OCI-LY3 (cell line): ENCODE measurements at regions not wholly inside any gene's neighbourhood (a gene's known extent, or its start where the extent isn't known, plus 50 kb on each side); places are given as distances from the start of the nearest gene placed in this dataset.

Experiments used
- EZH2phosphoT487 ChIP-seq: fragments of 200-600 bp; shearing (Covaris generic); IDR thresholded peaks from 2 replicates; pipeline ENCODE4 v1.6.1; 2018; ENCODE audit warnings: antibody characterized with exemption, mixed run types, low read depth
- TF ChIP-seq, protein P1 (sequence below): fragments of 200-600, 300-600 bp; sonication (generic); IDR thresholded peaks from 2 replicates; pipeline ENCODE4 v1.5.1; 2014; ENCODE audit warnings: antibody characterized with exemption, low read length, low read depth

DNA sequence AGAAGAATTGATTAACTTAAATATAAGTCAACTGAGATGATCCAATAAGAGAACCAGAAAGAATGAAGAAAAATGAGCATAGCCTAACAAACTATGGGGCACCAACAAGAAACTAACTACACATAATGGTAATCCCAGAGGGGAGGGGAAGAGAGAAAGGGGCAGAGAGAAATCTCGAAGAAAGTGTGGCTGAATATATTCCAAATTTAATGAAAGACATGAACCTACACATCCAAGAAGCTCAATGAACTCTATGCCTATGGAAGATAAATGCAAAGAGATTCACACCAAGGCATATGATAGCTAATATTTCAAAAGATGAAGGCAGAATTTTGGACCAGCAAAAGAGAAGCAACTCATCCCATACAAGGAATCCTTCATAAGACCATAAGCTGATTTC lies 649.2 kb downstream of the ZEB2 start:
- TF ChIP-seq, protein P1, sequence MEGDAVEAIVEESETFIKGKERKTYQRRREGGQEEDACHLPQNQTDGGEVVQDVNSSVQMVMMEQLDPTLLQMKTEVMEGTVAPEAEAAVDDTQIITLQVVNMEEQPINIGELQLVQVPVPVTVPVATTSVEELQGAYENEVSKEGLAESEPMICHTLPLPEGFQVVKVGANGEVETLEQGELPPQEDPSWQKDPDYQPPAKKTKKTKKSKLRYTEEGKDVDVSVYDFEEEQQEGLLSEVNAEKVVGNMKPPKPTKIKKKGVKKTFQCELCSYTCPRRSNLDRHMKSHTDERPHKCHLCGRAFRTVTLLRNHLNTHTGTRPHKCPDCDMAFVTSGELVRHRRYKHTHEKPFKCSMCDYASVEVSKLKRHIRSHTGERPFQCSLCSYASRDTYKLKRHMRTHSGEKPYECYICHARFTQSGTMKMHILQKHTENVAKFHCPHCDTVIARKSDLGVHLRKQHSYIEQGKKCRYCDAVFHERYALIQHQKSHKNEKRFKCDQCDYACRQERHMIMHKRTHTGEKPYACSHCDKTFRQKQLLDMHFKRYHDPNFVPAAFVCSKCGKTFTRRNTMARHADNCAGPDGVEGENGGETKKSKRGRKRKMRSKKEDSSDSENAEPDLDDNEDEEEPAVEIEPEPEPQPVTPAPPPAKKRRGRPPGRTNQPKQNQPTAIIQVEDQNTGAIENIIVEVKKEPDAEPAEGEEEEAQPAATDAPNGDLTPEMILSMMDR, result no peak
- no peak for TF ChIP-seq EZH2phosphoT487
